Subcutaneous abdominal adipose tissue (tissue), 5 donors: ENCODE measurements at regions not wholly inside any gene's neighbourhood (a gene's known extent, or its start where the extent isn't known, plus 50 kb on each side); places are given as distances from the start of the nearest gene placed in this dataset.

ENCODE experiments used
- H3K27ac ChIP-seq: one replicate; pipeline ENCODE4 v1.7.0; 2013; ENCODE audit warnings: low read depth, mild to moderate bottlenecking, inconsistent platforms, low read length, moderate library complexity
- H3K27me3 ChIP-seq, 5 donors: one replicate each; pipeline ENCODE4 v1.7.0; 2013; ENCODE audit warnings: low read length in 5 of 5, inconsistent platforms in 1 of 5; ENCODE audit not compliant: control insufficient read depth in 5 of 5, insufficient read depth in 4 of 5
- H3K36me3 ChIP-seq, 5 donors: one replicate each; pipeline ENCODE4 v1.7.0; 2013; ENCODE audit warnings: low read length in 5 of 5; ENCODE audit not compliant: control insufficient read depth in 5 of 5, insufficient read depth in 5 of 5
- H3K4me1 ChIP-seq, 5 donors: one replicate each; pipeline ENCODE4 v1.7.0; 2013; ENCODE audit warnings: low read length in 5 of 5, mild to moderate bottlenecking in 3 of 5, moderate library complexity in 1 of 5; ENCODE audit not compliant: control insufficient read depth in 5 of 5, insufficient read depth in 5 of 5
- H3K4me3 ChIP-seq, 5 donors: one replicate each; pipeline ENCODE4 v1.7.0; 2013; ENCODE audit warnings: low read length in 5 of 5, low read depth in 1 of 5
- H3K9ac ChIP-seq, 5 donors: one replicate each; pipeline ENCODE4 v1.7.0; 2013; ENCODE audit warnings: low read length in 5 of 5, mild to moderate bottlenecking in 4 of 5, moderate library complexity in 3 of 5
- H3K9me3 ChIP-seq, 5 donors: one replicate each; pipeline ENCODE4 v1.7.0; 2013; ENCODE audit warnings: low read length in 5 of 5; ENCODE audit not compliant: control insufficient read depth in 5 of 5
- donor health status: healthy.
- donor health status: healthy.
- donor health status: healthy.
- donor health status: healthy.
- donor health status: healthy.

DNA sequence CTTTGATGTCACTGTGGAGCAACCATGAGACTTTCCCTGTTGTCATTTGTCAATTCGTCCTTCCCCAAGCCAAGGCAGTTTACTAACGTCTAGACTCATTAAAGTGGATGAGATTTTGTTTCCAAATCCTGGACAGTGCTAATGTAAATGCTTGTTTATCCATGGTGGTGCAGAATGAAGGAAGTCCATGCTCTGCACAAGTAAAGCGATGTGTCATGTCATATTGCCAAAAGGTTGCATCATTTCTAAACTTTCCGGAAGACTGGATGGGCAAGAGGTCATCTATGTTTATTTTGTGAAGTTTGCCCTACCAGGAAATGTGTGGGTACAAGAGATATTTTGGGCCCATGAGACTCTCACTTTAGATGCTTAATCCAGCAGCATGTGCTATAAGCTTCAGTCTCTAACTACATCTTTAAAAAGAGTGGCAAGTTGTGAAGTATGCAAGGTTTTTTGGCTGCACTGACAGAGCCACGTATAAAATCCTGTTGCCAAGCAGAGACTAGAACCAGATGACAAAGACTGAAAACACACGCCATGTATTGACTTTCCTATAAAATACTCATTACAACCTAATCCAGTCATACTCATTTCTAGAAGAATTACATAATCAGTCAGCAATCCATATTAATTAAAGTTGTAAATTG lies 72.1 kb upstream of the FNDC3B start:
- no peaks in the 10 kb centered on the region for H3K27me3 ChIP-seq
- H3K9ac ChIP-seq = peak overlapping the region in 2 of 5 donors; percentile 16 to 44
- H3K4me3 ChIP-seq = peak overlapping the region; percentile 3 to 26 (median 4)
- peak overlapping the region; percentile 70 for H3K27ac ChIP-seq
- H3K36me3 ChIP-seq = no peaks in the 10 kb centered on the region
- H3K9me3 ChIP-seq = no peaks in the 10 kb centered on the region
- H3K4me1 ChIP-seq = peaks cover 10 to 38% (median 31%) of the 10 kb centered on the region in 5 donors

DNA sequence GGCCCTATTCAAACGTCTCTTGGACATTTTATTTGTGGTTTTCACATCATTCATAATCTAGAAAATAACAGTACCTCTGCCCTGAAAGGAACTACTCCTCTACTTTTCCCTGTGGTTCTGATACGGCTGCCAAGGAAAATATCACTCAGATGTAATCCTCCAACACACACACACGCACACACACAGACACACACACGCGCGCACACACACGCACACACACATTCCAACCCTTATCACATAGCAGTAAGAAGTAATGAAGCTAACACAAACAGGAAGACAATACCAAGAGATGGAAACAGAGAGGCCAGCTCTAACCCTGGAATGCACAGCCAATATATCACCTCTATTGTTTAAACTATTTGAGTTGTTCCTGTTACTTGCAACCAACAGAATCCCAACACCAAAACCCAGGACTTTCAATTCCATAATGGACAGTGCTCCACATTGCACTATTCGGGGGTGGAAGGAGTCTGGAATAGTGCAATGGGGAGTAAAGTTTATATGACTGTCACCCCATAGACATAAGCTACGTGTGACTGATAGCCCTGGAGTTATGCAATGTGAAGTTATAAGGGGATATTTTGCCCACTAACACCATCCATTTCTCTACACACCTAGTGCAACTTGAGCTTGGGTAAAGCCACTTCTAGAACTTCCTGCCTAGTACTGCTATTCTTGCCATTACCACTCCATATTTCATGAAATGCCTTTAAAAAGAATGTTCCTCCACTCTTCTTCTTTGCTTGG lies 71.3 kb upstream of the FNDC3B start:
- peaks cover 10 to 44% (median 40%) of the 10 kb centered on the region in 5 donors for H3K4me1 ChIP-seq
- H3K9me3 ChIP-seq = no peaks in the 10 kb centered on the region
- no peaks in the 10 kb centered on the region for H3K36me3 ChIP-seq
- H3K27me3 ChIP-seq = no peaks in the 10 kb centered on the region
- peak overlapping the region; percentile 70 for H3K27ac ChIP-seq
- no peak overlapping the region for H3K4me3 ChIP-seq
- H3K9ac ChIP-seq = no peak overlapping the region

DNA sequence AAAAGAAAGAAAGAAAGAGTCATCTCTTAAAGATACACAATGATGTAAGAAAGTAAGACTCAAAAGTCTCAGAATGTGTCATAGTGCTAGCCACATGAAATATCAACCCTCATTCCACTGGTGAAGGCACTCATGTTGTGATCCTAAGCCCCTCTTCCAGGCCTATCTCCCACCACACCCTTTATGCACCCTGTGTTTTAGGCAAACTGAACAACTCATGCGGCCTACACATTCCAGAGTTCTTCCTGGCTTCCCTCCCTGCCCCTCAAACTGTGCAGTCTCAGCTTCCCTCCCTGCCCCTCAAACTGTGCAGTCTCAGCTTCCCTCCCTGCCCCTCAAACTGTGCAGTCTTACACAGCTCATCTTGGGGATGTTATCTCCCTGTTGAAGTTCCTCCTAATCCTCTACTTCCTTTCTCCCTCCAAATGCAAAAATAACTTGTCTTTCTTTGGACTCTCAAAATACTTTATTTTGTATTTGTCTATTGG lies 69.0 kb upstream of the FNDC3B start:
- no peaks in the 10 kb centered on the region for H3K27me3 ChIP-seq

DNA sequence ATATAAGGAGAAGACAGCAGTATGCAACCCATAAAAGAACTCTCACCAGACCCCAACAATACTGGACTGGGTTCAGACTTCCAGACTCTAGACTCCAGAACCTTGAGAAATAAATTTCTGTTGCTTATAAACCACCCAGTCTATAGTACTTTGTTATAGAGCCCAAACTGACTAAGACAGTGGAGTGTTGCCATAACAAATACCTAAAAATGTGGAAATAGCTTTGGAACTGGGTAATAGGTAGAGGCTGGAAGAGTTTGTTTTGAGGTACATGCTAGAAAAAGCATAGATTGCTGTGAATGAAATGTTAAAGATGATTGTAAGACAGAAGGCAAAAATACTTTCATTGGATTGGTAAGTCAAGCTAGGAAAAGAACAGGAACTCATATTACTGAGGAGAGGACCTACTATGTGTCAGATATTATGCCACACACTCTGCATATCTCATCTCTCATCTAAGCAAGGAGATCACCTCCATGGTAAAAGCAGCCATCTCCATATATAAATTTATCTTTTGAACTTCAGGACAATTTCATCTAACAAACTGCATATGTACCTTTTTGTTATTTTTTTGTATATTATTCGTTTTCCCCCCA lies 67.4 kb upstream of the FNDC3B start:
- Histone ChIP-seq H3K4me3 (no peak overlapping the region), H3K27ac (peak overlapping the region; percentile 73), H3K9ac (peak overlapping the region in 1 of 5 donors; percentile 13), H3K27me3 (no peaks in the 10 kb centered on the region), H3K4me1 (peaks cover 5 to 50% (median 37%) of the 10 kb centered on the region in 5 donors), H3K9me3 (no peaks in the 10 kb centered on the region), H3K36me3 (no peaks in the 10 kb centered on the region)

More for the DNA sequence above, 69.0 kb upstream of the FNDC3B start:
- H3K27ac ChIP-seq = peak overlapping the region; percentile 24
- no peak overlapping the region for H3K9ac ChIP-seq
- no peak overlapping the region for H3K4me3 ChIP-seq
- no peaks in the 10 kb centered on the region for H3K36me3 ChIP-seq
- no peaks in the 10 kb centered on the region for H3K9me3 ChIP-seq
- H3K4me1 ChIP-seq = peaks cover 10 to 50% (median 45%) of the 10 kb centered on the region in 5 donors

- Histone ChIP-seq H3K4me1 (peaks cover 3 to 41% (median 28%) of the 10 kb centered on the region in 5 donors), H3K27ac (peak overlapping the region; percentile 73), H3K27me3 (no peaks in the 10 kb centered on the region), H3K36me3 (no peaks in the 10 kb centered on the region), H3K9me3 (no peaks in the 10 kb centered on the region), H3K4me3 (no peak overlapping the region), H3K9ac (no peak overlapping the region)
Measured at GRCh38 chr3:171972871-171973348, 66.5 kb upstream of the FNDC3B start.

DNA sequence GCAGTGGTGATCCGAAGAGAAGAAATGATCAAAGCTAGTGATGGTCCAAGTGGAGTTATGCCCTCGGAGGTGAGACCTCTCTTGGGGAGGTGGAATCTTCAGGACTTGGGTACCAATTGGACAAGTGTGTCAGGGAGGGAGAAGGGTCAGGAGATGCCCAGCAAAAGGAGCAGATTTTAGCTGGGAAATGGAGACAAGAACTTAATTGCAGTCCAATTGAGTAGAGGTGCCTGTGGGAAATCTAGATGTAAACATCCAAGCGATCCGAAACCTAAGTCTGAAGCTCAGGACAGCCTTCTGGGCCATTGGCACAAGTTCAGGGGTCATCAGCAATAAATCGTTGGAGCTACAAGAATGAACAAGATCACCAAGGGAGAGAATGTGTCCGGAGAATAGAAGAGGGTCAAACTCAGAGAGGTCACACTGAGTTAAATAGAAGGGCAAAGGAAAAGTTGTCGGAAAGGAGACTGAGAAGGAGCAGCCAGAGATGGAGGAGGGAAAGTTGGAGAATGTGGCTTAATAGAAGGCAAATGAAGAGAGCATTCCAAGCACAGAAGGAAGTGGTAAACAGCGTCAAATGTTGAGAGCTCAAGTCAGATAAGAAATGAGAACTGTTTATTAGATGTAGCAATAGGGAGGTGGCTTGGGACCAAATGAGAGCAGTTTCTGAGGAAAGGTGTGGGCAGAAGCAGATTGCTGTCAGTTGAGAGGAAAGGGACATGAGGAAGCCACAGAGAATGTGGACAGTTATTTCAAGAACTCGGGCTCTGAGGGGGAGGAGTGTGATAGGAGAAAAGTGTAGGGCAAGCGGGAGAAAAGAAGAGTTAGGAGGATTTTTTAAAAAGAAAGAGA lies 64.2 kb upstream of the FNDC3B start:
- Histone ChIP-seq H3K9ac (no peak overlapping the region), H3K9me3 (no peaks in the 10 kb centered on the region), H3K27me3 (no peaks in the 10 kb centered on the region), H3K27ac (peak overlapping the region; percentile 20), H3K4me3 (no peak overlapping the region), H3K36me3 (no peaks in the 10 kb centered on the region), H3K4me1 (peaks cover 3 to 33% (median 25%) of the 10 kb centered on the region in 5 donors)

- H3K9me3 ChIP-seq = no peaks in the 10 kb centered on the region
- no peak overlapping the region for H3K27ac ChIP-seq
- H3K4me1 ChIP-seq = peaks cover 3 to 26% (median 17%) of the 10 kb centered on the region in 5 donors
- no peaks in the 10 kb centered on the region for H3K27me3 ChIP-seq
- H3K4me3 ChIP-seq = no peak overlapping the region
- H3K36me3 ChIP-seq = no peaks in the 10 kb centered on the region
- no peak overlapping the region for H3K9ac ChIP-seq
Measured at GRCh38 chr3:171976526-171976925, 62.9 kb upstream of the FNDC3B start.

- H3K27me3 ChIP-seq = no peaks in the 10 kb centered on the region
- H3K4me1 ChIP-seq = peaks cover 0 to 20% (median 9%) of the 10 kb centered on the region in 5 donors
- H3K27ac ChIP-seq = no peak overlapping the region
- no peak overlapping the region for H3K9ac ChIP-seq
- no peaks in the 10 kb centered on the region for H3K36me3 ChIP-seq
- H3K9me3 ChIP-seq = no peaks in the 10 kb centered on the region
- H3K4me3 ChIP-seq = no peak overlapping the region
Measured at GRCh38 chr3:171977441-171977840, 61.9 kb upstream of the FNDC3B start.

GRCh38 chr3:171977860-171978259 lies 61.5 kb upstream of the FNDC3B start:
- Histone ChIP-seq H3K9ac (no peak overlapping the region), H3K9me3 (no peaks in the 10 kb centered on the region), H3K27me3 (no peaks in the 10 kb centered on the region), H3K27ac (no peak overlapping the region), H3K4me3 (no peak overlapping the region), H3K36me3 (no peaks in the 10 kb centered on the region), H3K4me1 (peaks cover 0 to 17% (median 5%) of the 10 kb centered on the region in 5 donors)
